ENCODE measurements at regions not wholly inside any gene's neighbourhood (a gene's known extent, or its start where the extent isn't known, plus 50 kb on each side); places are given as distances from the start of the nearest gene placed in this dataset.

DNA sequence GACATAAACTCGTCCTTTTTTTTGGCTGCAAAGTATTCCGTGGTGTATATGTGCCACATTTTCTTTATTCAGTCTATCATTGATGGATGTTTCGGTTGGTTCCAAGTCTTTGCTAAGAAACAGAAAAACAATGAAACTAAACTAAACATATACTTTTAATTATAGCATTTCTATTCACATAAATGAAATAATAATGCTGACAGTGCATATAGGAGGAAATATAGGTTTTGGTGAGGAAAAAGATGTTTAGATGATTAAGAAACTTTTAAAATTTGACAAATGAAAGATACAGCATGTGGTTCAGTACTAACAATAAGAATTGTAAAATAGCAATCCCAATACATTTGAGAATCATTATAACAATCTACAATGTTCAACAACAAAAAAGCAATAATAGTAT lies 1094.5 kb upstream of the CDH6 start:
- TF ChIP-seq, protein P1, sequence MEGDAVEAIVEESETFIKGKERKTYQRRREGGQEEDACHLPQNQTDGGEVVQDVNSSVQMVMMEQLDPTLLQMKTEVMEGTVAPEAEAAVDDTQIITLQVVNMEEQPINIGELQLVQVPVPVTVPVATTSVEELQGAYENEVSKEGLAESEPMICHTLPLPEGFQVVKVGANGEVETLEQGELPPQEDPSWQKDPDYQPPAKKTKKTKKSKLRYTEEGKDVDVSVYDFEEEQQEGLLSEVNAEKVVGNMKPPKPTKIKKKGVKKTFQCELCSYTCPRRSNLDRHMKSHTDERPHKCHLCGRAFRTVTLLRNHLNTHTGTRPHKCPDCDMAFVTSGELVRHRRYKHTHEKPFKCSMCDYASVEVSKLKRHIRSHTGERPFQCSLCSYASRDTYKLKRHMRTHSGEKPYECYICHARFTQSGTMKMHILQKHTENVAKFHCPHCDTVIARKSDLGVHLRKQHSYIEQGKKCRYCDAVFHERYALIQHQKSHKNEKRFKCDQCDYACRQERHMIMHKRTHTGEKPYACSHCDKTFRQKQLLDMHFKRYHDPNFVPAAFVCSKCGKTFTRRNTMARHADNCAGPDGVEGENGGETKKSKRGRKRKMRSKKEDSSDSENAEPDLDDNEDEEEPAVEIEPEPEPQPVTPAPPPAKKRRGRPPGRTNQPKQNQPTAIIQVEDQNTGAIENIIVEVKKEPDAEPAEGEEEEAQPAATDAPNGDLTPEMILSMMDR (IDR thresholded peaks at IDR 0.05) = no peak
- TF ChIP-seq ZFX (IDR thresholded peaks at IDR 0.05; ENCODE audit: borderline replicate concordance) = no peak
